ENCODE measurements at regions not wholly inside any gene's neighbourhood (a gene's known extent, or its start where the extent isn't known, plus 50 kb on each side); places are given as distances from the start of the nearest gene placed in this dataset.

DNA sequence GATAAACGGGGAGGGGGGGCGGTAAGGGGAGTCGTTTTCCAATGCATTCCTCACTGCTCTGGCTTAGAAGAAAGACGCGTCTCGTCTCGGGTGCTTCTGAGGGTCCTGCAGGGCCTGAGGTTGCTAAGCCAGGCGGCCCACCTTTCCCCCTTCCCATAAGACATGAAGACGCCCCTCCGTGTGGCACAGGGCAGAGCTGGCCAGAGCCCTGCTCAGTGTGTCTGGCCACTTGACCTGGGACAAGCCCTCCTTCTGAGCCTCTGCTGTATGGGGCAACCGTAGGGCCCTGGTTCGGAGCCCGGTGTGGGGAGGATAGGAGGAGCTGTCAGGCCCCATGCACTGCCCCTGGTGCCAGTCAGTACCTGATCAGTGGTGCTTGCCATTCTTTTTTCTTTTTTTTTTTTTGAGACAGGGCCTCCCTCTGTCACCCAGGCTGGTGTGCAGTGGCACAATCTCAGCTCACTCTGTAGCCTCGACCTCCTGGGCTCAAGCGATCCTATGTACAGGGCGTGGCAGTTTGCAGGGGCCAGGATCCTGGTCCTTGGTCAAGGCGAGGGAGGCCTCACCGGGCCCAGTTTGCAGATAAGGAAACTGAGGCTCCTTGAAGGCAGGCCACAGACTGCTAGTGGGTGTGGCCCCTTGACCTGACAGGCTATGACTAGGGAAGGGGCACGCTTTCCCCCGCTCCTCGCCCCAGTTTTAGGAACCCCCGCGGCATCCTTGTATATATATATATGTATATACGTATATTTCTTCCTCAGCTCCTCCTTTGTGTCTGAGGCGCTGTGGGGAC lies 172.3 kb upstream of the IER5L start:
- peaks cover 10% of the 10 kb centered on the region; the same call in 1 of the 2 replicates for H3K4me1 ChIP-seq (ENCODE audit: insufficient read depth)
- H3K4me3 ChIP-seq: no peak overlapping the region
- in situ Hi-C loops (cut with MboI): no loop called here
- TF ChIP-seq EZH2 (IDR thresholded peaks at IDR 0.05; ENCODE audit: insufficient read depth, poor library complexity, severe bottlenecking) (no peak), EZH2phosphoT487 (IDR thresholded peaks at IDR 0.05; ENCODE audit: insufficient read depth, low read depth) (no peak)
- H3K79me2 ChIP-seq (ENCODE audit: insufficient read depth): no peaks in the 10 kb centered on the region
- WGBS, 2 experiments (ENCODE audit: low coverage in 1 of 2, low lambda C conversion rate in 2 of 2, missing lambda C conversion rate in 2 of 2): 84 to 88% methylated on average over 21 to 25 of the region's 25 CpGs
- no peaks in the 10 kb centered on the region for H3K36me3 ChIP-seq (ENCODE audit: low read depth)
- H3K9me2 ChIP-seq (ENCODE audit: insufficient read depth): no peaks in the 10 kb centered on the region
- no peaks in the 10 kb centered on the region for H3K27me3 ChIP-seq (replicated peaks; ENCODE audit: insufficient read depth)
- no peak overlapping the region for H2AFZ ChIP-seq
- no peak for DNase-seq
- no peak overlapping the region for H3K9ac ChIP-seq
- no peaks in the 10 kb centered on the region for H4K20me1 ChIP-seq (ENCODE audit: insufficient read depth)
- no peaks in the 10 kb centered on the region for H3K9me3 ChIP-seq (ENCODE audit: low read depth)
- H3K4me2 ChIP-seq (ENCODE audit: unreplicated experiment): no peak overlapping the region
- H3K27ac ChIP-seq: no peak overlapping the region
- H3F3A ChIP-seq (ENCODE audit: insufficient read depth): peaks cover 4% of the 10 kb centered on the region; the same call in 1 of the 2 replicates

DNA sequence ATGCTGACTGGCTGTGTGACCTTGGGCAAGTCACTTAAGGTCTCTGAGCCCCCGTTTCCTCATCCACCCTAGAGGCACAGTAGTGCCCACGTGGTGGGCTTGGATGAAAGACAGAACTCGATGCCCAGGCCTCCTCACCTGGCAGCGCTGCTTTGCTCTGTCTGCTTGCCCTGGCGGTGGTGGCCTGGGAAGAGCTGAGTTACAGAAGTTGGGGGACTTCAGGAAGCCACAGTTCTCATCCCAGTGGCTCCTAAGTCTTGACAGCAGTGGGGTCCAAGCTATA lies 171.5 kb upstream of the IER5L start:
- H3K36me3 ChIP-seq (ENCODE audit: low read depth): no peaks in the 10 kb centered on the region
- H3K4me2 ChIP-seq (ENCODE audit: unreplicated experiment): no peak overlapping the region
- H3K27me3 ChIP-seq (replicated peaks; ENCODE audit: insufficient read depth): no peaks in the 10 kb centered on the region
- in situ Hi-C loops (cut with MboI): no loop called here
- no peaks in the 10 kb centered on the region for H3K9me3 ChIP-seq (ENCODE audit: low read depth)
- H2AFZ ChIP-seq: no peak overlapping the region
- no peaks in the 10 kb centered on the region for H4K20me1 ChIP-seq (ENCODE audit: insufficient read depth)
- TF ChIP-seq EZH2phosphoT487 (IDR thresholded peaks at IDR 0.05; ENCODE audit: insufficient read depth, low read depth) (no peak), EZH2 (IDR thresholded peaks at IDR 0.05; ENCODE audit: insufficient read depth, poor library complexity, severe bottlenecking) (no peak)
- no peaks in the 10 kb centered on the region for H3K9me2 ChIP-seq (ENCODE audit: insufficient read depth)
- H3K27ac ChIP-seq: no peak overlapping the region
- no peaks in the 10 kb centered on the region for H3K79me2 ChIP-seq (ENCODE audit: insufficient read depth)
- 86 to 96% methylated on average over 5 of the region's 5 CpGs for WGBS, 2 experiments (ENCODE audit: low coverage in 1 of 2, low lambda C conversion rate in 2 of 2, missing lambda C conversion rate in 2 of 2)
- peaks cover 10% of the 10 kb centered on the region; the same call in 1 of the 2 replicates for H3K4me1 ChIP-seq (ENCODE audit: insufficient read depth)
- H3K4me3 ChIP-seq: no peak overlapping the region
- peaks cover 4% of the 10 kb centered on the region; the same call in 1 of the 2 replicates for H3F3A ChIP-seq (ENCODE audit: insufficient read depth)
- no peak for DNase-seq
- no peak overlapping the region for H3K9ac ChIP-seq

DNA sequence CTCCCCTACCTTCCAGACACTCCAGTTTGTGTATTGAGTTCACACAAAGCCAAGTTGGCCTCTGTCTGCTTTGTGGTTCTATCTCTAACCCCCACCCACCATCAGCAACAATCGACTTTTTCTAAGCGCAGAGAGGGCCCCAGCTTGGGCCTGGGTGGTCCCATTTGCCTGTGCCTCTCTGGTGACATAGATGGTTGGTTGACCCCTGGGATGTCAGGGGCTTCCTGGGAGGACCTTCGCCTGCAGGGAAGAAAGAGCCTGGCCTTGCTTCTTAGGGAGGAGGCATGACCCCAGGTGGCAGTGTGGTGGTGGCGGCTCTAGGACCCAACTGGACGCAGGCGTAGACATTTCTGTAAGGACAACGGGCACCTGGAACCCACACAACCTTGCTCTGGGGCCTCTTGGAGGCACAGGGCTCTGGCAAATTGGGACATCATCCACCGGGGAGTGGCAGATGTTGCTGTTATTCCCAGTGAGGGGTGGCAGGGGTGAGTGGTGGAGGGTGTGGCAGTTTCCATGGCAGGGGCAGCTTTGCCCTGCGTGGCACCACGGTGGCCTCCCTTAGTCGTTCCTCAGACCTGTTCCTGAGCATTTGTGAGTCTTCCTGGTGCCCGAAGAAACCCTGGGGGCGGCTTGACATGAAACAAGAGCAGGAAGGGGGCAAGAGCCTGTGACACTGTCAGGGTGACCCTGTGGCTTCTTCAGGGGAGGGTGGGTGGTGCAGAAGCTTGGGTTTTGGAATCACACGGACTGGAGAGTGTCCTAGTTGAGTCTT lies 171.0 kb upstream of the IER5L start:
- H3K79me2 ChIP-seq (ENCODE audit: insufficient read depth): no peaks in the 10 kb centered on the region
- H3F3A ChIP-seq (ENCODE audit: insufficient read depth): peaks cover 4% of the 10 kb centered on the region; the same call in 1 of the 2 replicates
- no peaks in the 10 kb centered on the region for H4K20me1 ChIP-seq (ENCODE audit: insufficient read depth)
- no peak overlapping the region for H3K9ac ChIP-seq
- no peaks in the 10 kb centered on the region for H3K9me3 ChIP-seq (ENCODE audit: low read depth)
- in situ Hi-C loops (cut with MboI): no loop called here
- H3K4me3 ChIP-seq: no peak overlapping the region
- no peak for DNase-seq
- H3K27ac ChIP-seq: no peak overlapping the region
- WGBS, 2 experiments (ENCODE audit: low coverage in 1 of 2, low lambda C conversion rate in 2 of 2, missing lambda C conversion rate in 2 of 2): 79 to 86% methylated on average over 14 of the region's 14 CpGs
- H3K36me3 ChIP-seq (ENCODE audit: low read depth): no peaks in the 10 kb centered on the region
- TF ChIP-seq EZH2phosphoT487 (IDR thresholded peaks at IDR 0.05; ENCODE audit: insufficient read depth, low read depth) (no peak), EZH2 (IDR thresholded peaks at IDR 0.05; ENCODE audit: insufficient read depth, poor library complexity, severe bottlenecking) (no peak)
- H3K9me2 ChIP-seq (ENCODE audit: insufficient read depth): no peaks in the 10 kb centered on the region
- peaks cover 10% of the 10 kb centered on the region; the same call in 1 of the 2 replicates for H3K4me1 ChIP-seq (ENCODE audit: insufficient read depth)
- H3K4me2 ChIP-seq (ENCODE audit: unreplicated experiment): no peak overlapping the region
- no peak overlapping the region for H2AFZ ChIP-seq
- no peaks in the 10 kb centered on the region for H3K27me3 ChIP-seq (replicated peaks; ENCODE audit: insufficient read depth)

DNA sequence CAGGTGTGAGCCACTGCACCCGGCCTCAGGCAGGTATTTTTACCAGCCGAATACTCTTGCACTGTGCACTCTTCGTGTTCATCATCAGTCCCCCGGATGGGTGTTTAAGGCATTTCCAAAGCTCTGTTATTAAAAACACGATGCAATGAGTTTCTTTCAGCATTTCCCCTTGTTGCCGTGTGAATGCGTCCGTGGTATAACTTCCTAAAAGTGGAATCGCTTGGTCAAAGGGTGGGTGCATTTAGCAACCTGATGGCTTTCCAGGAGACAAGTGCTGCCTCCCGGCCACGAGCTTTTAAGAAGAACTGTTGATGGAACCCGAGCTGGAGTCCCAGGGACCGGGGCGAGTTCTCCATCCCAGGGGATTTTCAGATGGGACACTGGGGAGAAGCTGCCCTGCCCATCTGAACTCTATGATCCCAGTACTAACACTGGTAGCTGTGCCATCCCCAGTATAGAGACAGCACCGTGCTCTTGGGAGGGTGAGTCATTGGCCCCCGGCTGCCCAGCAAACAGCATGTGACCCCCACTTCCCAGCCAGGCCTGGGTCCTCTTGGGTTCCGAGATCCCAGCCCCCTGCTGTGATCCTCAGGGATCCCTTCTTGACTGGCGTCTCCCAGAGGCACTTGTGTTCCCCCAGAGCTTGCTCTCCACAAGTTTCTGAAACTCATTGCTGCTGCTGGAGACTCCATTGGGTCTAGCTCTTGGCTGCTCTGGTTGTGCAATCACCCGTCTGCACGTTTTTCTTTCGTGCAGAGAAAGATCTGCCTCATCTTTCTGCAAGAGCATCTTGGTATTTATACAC lies 169.5 kb upstream of the IER5L start:
- 50 to 52% methylated on average over 21 of the region's 21 CpGs for WGBS, 2 experiments (ENCODE audit: low coverage in 1 of 2, low lambda C conversion rate in 2 of 2, missing lambda C conversion rate in 2 of 2)

More for the DNA sequence above, 169.5 kb upstream of the IER5L start:
- Histone ChIP-seq H3K4me1 (ENCODE audit: insufficient read depth) (peaks cover 10% of the 10 kb centered on the region; the same call in 1 of the 2 replicates), H2AFZ (peak overlapping the region; percentile 46; the same call in 1 of the 2 replicates), H3F3A (ENCODE audit: insufficient read depth) (peaks cover 4% of the 10 kb centered on the region; the same call in 1 of the 2 replicates), H3K9me3 (ENCODE audit: low read depth) (no peaks in the 10 kb centered on the region), H3K9me2 (ENCODE audit: insufficient read depth) (no peaks in the 10 kb centered on the region), H4K20me1 (ENCODE audit: insufficient read depth) (no peaks in the 10 kb centered on the region), H3K9ac (peak overlapping the region; percentile 17; the same call in 1 of the 2 replicates), H3K4me2 (ENCODE audit: unreplicated experiment) (no peak overlapping the region), H3K79me2 (ENCODE audit: insufficient read depth) (no peaks in the 10 kb centered on the region), H3K36me3 (ENCODE audit: low read depth) (no peaks in the 10 kb centered on the region), H3K27ac (peak overlapping the region; percentile 46), H3K27me3 (replicated peaks; ENCODE audit: insufficient read depth) (no peaks in the 10 kb centered on the region), H3K4me3 (no peak overlapping the region)
- TF ChIP-seq EZH2phosphoT487 (IDR thresholded peaks at IDR 0.05; ENCODE audit: insufficient read depth, low read depth) (no peak), EZH2 (IDR thresholded peaks at IDR 0.05; ENCODE audit: insufficient read depth, poor library complexity, severe bottlenecking) (no peak)
- peak; percentile 83 for DNase-seq
- in situ Hi-C loops (cut with MboI): no loop called here

All from GM23248 (cell line).